ENCODE measurements at regions not wholly inside any gene's neighbourhood (a gene's known extent, or its start where the extent isn't known, plus 50 kb on each side); places are given as distances from the start of the nearest gene placed in this dataset.

DNA sequence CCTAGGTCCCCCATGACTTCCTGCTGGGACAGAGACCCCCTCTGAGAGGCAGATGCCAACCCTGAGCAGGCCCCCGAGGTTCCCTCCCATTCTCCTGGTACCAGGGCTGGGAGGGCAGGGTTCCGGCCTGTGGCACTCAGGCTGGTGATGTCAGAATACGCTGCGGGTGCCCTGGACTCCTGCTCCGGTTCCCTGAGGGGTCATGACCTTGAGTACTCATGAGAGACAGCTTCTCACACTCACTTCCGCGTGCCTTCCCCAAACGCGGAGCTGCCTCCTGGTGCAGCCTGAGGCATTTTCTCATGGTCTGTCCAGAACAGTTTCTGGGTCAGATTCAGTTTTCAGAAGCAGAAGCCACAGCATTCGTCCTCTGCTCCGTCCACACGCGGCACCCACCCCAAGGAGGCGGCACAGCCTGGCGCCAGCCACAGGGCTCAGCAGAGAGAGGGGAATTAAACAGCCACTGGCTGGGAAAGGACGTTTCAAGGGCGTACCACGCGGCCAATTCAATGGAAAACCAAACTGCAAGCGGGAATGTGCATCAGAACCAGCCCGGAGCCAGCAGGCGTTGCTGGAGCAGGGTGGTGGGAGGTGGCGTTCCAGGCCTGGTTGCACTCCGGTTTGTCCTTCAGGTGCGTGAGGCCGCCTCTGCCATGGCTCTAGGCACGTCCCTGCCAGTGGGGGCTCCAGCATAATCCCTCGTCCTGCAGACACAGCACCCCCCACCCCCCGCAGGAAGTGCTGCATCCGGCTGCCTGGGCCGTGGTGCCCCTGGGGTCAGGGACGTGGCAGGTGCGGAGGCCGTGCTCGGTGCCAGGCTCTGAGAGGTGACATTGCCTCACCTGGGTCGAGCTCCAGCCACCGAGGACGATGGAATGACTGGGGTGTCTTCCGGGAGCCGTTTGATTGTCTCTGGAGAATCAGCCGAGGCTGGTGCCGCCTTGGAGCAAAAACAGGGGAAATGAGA, 58.3 kb upstream of the BHLHE23 start:
- DNase-seq (ENCODE audit: low spot score) = peak; percentile 45
- ATAC-seq = no peak
- intact Hi-C loops (cut with DNase I) = no loop called here

DNA sequence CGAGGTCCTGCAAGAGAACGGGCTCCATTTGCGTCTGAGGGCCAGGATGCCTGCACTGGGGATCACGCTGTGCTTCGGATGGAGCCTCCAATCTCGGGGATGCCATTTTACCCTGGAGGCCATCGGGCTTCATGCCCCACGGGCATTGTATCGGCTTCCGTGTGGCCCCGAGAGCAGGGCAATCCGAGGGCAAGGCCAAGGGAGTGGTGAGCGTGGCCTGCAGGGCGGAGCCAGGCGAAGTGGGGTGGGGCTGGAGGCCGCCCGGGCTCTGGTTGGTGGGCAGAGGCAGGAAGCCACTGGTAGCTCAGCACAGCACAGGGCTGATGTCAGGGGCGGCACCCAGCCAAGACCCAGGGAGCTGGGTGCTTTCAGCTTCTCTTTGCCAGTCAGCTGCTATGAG, 57.5 kb upstream of the BHLHE23 start:
- peak; percentile 50 for DNase-seq (ENCODE audit: low spot score)
- intact Hi-C loops (cut with DNase I) = no loop called here
- ATAC-seq = no peak

DNA sequence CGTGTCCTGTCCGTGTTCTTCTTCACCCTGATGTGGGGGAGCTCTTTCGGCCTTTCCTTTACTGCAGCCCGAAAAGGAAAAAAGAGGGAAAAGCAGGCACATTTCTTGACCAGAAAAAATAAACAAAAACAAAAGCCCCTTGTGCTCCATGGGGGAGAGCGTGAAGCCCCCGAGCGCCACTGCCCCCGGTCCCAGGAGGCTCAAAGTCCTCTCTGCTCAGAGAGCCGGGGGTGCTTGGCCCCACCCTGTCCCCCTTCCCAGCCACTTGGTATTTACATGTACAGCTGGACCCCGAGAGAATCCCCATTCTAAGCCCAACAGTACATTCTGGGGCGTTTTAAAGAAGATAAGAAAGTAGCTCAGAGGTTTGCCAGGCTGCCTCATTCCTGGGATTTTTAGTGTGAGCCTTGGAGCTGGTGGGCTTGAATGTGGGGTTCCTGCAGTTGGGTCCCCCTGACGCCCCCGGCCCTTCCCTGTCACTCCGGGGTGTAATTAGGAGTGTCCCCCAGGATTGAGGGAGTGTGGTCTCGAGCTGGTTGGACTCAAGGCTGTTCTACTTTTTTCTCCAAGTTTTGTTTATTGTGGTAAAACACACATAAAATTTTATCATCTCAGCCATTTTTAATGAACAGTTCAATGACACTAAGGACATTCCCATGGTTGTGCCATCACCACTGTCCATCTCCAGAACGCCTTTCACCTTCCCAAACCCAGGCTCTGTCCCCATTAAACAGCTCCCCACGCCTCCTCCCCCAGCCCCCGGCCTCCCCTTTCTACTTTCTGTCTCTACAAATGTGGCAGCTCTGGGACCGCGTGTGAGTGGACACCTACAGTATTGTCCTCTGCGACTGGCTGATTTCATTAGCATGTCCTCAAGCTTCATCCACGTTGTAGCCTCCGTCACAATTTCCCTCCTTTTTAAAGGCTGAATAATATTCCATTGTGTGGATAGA, 55.7 kb upstream of the BHLHE23 start:
- peak; percentile 19 for DNase-seq (ENCODE audit: low spot score)
- intact Hi-C loops (cut with DNase I) = no loop called here
- no peak for ATAC-seq

DNA sequence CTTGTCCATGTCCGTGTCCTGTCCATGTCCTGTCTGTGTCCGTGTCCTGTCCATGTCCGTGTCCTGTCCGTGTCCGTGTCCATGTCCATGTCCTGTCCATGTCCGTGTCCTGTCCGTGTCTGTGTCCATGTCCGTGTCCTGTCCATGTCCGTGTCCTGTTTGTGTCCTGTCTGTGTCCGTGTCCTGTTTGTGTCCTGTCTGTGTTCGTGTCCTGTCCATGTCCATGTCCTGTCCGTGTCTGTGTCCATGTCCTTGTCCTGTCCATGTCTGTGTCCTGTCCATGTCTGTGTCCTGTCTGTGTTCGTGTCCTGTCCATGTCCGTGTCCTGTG, 55.0 kb upstream of the BHLHE23 start:
- DNase-seq (ENCODE audit: low spot score) (peak; percentile 14), ATAC-seq (no peak)
- intact Hi-C loops (cut with DNase I) = no loop called here

DNA sequence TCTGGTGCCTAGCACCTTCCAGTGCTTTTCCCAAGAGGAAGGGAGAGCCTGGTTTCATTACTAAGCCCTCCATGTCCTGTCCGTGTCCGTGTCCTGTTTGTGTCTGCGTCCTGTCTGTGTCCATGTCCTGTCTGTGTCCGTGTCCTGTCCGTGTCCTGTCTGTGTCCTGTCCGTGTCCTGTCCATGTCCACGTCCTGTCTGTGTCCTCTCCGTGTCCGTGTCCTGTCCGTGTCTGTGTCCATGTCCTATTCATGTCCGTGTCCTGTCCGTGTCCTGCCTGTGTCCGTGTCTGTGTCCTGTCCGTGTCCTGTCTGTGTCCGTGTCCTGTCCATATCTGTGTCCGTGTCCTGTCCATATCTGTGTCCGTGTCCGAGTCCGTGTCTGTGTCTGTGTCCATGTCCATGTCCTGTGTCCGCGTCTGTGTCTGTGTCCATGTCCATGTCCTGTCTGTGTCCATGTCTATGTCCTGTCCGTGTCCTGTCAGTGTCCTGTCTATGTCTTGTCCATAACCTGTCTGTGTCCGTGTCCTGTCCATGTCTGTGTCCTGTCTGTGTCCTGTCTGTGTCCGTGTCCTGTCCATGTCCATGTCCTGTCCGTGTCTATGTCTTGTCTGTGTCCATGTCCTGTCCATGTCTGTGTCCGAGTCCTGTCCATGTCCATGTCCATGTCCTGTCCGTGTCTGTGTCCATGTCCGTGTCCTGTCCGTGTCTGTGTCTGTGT, 54.4 kb upstream of the BHLHE23 start:
- ATAC-seq = no peak
- intact Hi-C loops (cut with DNase I) = no loop called here
- peak; percentile 50 for DNase-seq (ENCODE audit: low spot score)

DNA sequence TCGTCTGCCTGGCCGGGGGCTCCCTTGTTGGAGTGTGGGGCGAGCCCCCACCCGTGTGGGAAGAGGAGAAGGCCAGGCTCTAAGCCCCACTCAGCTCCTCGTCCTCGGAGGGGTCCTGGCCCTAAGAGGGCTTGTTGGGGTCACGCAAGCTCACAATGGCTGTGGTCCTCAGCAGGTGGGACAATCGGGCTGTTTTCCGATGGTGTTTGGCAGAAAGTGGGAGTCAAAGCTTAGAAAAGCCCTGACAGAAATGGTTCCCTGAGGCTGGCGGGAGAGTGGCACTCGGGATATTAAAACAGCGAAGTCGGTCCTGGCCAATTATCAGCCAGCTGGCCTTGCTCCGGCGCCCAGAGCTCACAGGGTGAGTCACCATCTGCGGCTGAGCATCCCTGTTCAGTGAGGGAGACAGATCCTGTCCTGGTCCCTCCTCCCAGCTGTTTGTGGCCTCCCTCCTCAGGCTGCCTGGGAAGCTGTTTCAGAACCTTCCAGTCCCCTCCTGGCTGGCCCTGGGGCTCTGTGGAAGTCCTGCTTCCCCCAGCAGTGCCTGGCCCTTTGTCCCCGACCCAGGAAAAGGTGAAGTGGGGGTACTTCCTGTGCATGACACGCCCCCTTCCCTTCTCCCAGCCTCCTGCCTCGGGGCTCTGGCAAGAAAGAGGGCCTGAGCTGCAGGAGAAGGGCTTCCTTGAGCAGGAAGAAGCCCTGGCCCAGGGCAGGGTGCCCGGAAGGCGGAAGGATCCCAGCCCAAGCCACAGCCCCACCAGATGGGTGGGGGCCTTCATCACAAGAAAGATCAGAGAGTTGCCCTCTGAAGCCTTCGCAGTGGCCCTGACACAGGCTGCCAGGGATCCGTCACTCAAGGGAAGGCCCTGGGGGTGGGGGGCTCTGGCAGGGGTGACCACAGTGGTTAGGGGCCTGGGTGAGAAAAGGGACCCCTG, 53.6 kb upstream of the BHLHE23 start:
- DNase-seq (ENCODE audit: low spot score) (peak; percentile 50), ATAC-seq (no peak)
- intact Hi-C loops (cut with DNase I) = no loop called here

DNA sequence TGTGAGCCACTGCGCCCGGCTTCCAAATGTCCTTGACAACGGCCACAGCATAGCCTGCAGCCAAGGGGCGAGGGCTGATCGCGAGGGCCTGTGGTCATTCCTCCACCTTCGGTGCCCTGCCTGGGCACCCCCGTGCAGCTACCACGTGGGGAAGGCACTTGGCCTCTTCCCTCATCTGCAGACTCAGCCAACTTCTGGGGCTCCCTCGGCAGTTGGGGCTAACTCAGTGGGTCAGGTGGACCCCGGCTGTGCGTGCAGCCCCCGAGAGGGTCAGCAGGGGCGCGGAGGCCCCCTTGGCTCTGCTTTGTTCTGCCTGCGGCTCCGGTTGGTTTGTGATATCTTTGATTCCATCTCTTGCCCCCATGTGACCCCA, 52.9 kb upstream of the BHLHE23 start:
- DNase-seq (ENCODE audit: low spot score) (no peak), ATAC-seq (no peak)
- intact Hi-C loops (cut with DNase I) = no loop called here

DNA sequence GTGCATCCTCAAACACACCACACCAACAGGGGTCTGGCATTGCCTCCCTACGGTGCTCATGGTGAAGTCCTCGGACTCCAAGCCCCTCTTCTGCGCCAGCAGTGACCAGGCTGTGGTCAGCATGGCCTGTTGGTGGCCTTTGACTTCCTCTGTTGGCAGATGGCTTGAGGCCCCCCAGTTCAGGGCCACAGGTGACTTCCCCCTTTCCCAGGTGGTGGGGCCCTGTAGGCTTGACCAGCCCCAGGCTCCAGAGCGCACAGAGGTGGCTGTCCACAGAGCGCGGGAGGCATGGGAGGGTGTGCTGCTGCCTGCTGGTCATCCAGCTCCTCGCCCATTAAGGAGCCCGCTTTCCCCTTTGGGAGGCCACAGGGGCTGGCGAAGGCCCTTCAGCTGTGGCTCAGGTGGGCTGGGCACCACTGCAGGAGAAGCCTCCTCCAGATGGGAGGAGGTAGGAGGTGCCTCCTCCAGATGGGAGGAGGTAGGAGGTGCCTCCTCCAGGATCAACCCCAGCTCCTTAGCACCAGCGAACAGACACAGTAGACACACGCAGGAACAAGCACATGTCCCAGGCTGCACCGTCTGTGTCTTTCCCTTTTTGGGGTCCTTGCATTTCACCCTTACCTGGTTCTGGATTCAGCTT, 52.1 kb upstream of the BHLHE23 start:
- ATAC-seq (no peak), DNase-seq (ENCODE audit: low spot score) (peak; percentile 40)
- intact Hi-C loops (cut with DNase I) = no loop called here

DNA sequence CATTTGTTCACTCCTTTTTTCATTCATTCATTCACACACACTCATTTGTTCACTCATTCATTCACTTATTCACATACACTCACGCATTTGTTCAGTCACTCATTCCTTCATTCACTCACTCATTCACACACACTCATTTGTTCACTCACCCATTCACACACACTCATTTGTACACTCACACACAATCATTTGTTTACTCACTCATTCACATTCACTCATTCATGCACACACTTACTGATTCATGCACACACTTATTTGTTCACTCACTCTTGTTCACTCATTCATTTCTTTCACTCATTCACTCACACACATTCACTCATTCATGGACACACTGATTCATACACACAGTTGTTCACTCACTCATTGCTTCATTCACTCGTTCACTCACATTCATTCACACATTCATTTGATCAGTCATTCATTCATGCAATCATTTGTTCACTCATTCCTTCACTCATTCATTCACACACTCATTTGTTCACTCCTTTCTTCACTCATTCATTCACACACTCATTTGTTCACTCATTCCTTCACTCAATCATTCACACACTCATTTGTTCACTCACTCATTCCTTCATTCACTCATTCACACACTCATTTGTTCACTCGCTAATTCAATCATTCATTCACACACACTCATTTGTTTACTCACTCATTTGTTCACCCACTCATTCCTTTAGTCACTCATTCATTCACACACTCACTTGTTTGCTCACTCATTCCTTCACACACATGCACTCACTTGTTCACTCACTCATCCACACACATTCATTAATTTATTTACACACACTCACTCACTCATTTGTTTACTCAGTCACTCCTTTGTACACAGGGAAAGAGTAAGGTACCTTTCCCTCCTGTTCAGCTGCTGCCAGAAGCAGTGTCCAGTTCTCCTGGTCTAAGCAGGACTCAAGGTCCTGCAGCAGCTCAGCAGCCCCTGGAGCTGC, 50.7 kb upstream of the BHLHE23 start:
- intact Hi-C loops (cut with DNase I) = no loop called here
- no peak for ATAC-seq
- no peak for DNase-seq (ENCODE audit: low spot score)

DNA sequence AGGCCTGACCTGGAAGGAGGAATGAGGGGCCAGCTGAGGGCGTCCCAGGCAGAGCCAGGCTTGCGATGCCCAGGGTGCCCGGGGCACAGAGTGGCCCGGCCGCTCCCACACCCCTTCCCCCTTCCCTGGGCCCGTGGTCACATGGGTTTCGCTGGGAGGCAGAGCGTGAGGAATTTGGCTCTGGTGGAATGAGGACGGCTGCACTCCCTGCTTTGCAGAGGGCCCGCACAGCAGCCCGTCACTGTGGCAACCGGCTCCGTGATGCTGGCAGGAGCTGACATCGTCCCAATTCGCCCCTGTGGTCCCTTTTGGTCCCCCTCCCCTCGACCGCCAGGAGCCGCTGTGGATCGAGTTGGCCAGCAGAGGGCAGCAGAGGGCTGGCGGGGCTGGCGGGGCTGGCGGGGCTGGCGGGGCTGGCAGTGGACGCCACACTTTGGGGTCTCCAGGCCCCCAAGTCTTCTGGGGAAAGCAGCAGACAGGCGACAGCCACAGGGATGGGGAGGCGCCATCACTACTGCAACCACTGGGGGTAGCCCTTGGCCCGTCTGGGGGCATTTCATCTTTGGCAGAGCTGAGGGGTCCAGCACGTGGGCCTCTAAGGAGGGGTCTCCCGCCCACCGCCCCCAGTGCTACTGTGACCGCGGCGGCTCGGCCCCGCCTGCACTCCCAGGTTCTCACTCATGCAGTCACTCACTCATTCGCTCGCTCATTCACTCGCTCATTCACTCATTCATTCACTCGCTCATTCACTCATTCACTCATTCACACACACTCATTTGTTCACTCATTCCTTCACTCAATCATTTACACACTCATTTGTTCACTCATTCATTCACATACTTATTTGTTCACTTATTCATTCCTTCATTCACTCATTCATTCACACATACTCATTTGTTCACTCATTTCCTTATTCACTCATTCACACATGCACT, 49.7 kb upstream of the BHLHE23 start:
- intact Hi-C loops (cut with DNase I) = no loop called here
- ATAC-seq (peak; percentile 63), DNase-seq (ENCODE audit: low spot score) (peak; percentile 67)
